LNCAP (cell line): ENCODE measurements at regions not wholly inside any gene's neighbourhood (a gene's known extent, or its start where the extent isn't known, plus 50 kb on each side); places are given as distances from the start of the nearest gene placed in this dataset.

Experiments
- TF ChIP-seq, protein P1 (sequence below): fragments of 450-650 bp; IDR thresholded peaks from 2 replicates; pipeline ENCODE4 v1.5.1; 2017; ENCODE audit warnings: mild to moderate bottlenecking

DNA sequence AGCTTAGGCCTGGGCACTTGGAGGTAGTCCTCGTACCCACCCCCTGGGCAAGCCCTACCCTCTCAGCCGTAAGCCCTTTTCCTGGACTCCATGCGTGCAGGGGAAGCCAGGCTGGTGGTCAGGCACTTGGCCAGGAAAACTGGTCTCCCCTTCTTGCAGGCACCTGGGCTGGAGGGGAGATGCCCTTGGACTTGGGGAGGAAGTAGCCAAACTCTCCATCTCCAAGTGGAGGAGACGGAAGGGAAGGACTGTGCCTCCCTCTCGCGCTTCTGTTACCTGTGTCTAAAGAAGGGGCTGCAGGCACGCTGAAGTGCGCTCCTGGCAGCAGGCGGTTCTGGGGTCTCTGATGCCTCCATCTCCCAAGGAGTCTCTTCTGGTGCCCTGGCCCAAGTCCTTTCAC is 283.9 kb downstream of the PBX3 start:
- TF ChIP-seq, protein P1, sequence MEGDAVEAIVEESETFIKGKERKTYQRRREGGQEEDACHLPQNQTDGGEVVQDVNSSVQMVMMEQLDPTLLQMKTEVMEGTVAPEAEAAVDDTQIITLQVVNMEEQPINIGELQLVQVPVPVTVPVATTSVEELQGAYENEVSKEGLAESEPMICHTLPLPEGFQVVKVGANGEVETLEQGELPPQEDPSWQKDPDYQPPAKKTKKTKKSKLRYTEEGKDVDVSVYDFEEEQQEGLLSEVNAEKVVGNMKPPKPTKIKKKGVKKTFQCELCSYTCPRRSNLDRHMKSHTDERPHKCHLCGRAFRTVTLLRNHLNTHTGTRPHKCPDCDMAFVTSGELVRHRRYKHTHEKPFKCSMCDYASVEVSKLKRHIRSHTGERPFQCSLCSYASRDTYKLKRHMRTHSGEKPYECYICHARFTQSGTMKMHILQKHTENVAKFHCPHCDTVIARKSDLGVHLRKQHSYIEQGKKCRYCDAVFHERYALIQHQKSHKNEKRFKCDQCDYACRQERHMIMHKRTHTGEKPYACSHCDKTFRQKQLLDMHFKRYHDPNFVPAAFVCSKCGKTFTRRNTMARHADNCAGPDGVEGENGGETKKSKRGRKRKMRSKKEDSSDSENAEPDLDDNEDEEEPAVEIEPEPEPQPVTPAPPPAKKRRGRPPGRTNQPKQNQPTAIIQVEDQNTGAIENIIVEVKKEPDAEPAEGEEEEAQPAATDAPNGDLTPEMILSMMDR = no peak

DNA sequence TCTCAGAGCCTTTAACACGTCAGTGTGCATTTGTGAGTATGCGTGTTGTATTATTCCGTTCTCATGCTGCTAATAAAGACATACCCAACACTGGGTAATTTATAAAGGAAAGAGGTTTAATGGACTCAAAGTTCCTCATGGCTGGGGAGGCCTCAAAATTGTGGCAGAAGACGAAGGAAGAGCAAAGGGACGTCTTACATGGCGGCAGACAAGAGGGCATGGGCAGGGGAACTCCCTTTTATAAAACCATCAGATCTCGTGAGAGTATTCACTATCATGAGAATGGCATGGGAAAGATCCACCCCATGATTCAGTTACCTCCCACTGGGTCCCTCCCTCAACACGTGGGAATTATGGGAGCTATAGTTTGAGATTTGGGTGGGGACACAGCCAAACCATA is 285.0 kb downstream of the PBX3 start:
- TF ChIP-seq, protein P1 = no peak

DNA sequence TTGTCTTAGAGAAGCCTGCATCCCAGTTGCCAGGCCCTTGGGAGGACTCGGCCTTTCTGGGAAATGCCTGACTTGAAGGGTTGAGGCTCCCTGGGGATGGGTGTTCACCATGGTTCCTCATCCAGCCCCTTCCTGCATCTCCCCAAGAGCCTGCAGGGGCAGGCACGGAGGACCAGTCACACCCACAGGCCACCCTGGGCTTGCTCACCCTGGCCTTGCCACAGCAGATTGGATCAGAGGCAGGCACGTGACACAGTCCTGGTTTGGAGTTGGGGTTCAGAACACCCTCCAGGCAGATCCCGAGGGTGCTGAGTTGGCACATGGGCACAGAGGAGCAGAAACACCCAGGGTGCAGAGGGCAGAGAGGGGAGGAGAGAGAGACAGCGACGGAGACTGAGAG is 286.1 kb downstream of the PBX3 start:
- TF ChIP-seq, protein P1 = no peak

DNA sequence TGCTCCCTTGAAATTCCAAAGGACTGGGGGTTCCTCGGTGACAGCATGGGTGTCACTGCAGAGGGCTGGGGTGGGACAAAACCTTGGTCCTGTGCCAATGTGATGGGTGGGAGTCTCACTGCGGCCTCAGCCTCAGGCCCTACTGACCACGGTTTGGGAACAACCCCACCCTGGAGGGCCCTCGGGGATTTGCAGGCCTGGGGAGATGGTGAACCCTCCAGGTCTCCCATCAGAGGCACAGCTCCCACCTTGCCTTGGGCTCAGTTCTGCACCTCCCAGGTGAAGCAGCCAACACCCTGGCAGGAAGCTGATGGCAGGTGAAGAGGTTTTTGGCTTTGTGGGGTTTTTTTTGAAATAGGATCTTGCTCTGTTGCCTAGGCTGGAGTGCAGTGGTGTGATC is 286.8 kb downstream of the PBX3 start:
- TF ChIP-seq, protein P1 = no peak

DNA sequence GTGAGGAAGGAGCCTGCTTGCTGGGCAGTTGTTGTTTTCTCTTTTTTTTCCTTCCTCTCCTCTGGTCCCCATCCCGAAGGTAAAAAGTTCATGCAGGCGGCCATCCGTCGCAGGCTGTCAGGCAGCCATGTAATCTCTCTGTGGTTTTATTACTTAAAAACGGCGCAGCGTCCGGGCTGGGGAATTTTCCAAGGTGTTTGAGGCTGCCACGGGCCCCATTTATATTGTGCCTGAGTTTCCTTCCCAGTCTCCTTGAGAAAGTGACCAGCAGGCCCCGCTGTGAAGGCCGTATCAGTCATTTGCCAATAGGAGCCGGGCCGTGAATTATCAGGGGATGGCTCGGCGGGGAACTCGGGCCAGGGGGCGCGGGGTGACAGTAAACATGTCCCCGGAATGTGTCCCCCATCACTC is 289.7 kb downstream of the PBX3 start:
- TF ChIP-seq, protein P1 = no peak

DNA sequence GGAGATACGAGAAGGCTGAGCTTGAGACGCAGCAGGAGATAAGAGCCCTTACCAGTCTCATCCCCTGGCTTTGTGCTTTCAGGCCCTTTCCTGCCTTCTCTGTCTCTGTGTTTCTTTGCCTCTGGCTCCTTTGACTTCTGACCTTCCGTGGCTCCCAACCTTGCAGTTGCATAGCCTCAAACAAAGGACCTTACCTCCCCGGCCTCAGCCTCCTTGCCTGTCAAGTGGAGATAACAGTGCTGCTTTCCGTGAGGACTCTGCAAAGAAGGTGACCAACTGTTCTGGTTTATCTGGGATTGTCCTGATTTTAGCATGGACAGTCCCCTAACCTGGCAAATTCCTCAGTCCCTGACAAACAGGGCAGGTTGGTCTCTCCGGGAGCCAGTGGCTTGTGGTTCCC is 287.8 kb upstream of the MVB12B start:
- TF ChIP-seq, protein P1 = no peak

DNA sequence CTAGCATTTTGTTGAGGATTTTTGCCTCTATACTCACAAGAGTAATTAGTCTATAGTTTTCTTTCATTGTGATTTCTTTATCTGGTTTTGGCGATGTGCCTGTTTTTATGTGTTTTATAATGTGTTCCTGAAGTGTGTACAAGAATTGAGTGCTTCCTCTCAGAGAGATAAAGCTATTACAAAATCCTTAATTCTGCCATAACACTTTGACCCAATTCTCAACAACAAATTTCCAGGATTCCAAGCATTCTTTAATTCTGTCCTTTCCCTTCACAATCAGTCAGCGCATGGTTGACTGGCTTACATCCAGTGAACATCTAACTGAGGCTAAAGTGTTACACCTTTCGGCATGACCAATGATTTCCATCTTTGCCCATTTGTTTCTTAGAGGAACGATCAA is 282.9 kb upstream of the MVB12B start:
- TF ChIP-seq, protein P1 = no peak

DNA sequence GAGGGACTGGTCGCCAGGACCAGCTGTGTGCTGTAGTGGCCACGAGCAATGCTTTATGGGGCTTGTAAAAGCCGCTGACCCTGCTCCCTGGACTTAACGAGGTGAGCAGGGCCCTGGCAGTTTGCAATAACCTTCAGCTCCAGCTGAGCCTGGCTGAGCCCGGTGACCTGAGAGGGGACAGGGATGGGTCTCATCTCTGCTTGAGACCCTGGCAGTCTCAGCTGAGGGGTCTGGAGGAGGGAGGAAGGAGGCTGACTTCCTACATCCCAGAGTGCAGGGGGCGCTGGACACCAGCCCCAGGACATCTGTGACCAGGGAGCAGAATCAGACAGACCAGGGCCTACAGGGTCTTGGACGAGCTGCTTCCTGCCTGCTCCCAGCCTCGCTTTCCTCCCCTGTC is 277.5 kb upstream of the MVB12B start:
- TF ChIP-seq, protein P1 = no peak
